Upper lobe of left lung (tissue), 4 donors: ENCODE measurements at regions not wholly inside any gene's neighbourhood (a gene's known extent, or its start where the extent isn't known, plus 50 kb on each side); places are given as distances from the start of the nearest gene placed in this dataset.

Source experiments
- EP300 ChIP-seq, 4 donors: sonication (generic); formaldehyde crosslinking; IDR thresholded peaks; one replicate each; pipeline ENCODE4 v1.5.1; 2017; ENCODE audit warnings: antibody characterized with exemption in 4 of 4, control low read depth in 2 of 4
- POLR2A ChIP-seq, 4 donors: fragments of 450-650 bp; IDR thresholded peaks; one replicate each; pipeline ENCODE4 v1.5.1; 2016 to 2017; ENCODE audit warnings: antibody characterized with exemption in 4 of 4, mild to moderate bottlenecking in 2 of 4
- POLR2AphosphoS5 ChIP-seq, 2 donors: sonication (generic); formaldehyde crosslinking; IDR thresholded peaks; one replicate each; pipeline ENCODE4 v1.5.1; 2017; ENCODE audit warnings: antibody characterized with exemption in 2 of 2
- TF ChIP-seq, protein P1 (sequence below), 6 experiments: fragments of 450-650 bp in 4 of 6; fragments of 200-600 bp in 2 of 6; sonication (generic) in 2 of 6; IDR thresholded peaks; one replicate each; pipeline ENCODE4 v1.5.1; 2016 to 2019; ENCODE audit warnings: antibody characterized with exemption in 6 of 6

DNA sequence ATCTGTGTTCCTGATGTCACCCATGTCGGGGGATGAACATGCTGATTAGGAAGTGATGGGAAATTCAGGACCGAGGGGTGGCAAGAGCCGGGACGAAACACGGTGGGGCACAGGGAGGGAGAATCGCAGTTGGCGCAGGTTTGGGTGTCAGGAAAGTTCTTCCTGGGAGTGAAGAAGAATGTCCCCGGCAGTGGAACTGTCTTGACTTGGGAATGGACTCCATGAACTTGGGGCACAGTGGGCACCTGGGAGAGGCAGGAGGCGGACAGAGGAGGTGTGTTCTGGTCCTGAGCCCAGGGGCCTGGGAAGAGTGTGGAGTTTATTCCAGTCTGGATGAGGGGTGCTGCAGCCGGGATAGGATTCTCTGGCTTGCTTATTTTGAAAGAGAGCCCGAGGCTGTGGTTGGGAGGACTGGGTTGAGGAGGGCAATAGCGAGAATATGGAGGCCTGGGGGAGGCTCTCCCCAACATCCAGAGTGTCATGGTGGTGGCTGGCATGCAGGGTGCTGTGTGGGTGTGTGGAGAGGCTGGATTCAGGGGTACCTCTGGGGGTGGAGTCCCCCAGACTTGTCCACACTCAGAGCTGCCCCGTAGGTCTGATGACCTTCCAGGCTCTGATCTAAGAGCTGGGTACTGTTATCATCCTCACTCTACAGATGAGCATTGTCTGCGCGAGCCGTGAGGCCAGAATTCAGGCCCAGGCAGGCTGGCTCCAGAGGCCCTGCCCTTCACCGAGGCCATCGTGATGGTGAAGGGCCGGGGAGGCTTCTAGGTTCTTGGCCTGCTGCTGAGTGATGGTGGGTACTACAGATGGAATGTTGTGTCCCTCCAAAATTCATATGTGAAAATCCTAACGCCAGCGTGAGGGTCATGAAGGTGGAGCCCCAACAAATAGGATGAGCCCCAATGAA is 274.5 kb upstream of the C1orf174 start:
- TF ChIP-seq, protein P1, sequence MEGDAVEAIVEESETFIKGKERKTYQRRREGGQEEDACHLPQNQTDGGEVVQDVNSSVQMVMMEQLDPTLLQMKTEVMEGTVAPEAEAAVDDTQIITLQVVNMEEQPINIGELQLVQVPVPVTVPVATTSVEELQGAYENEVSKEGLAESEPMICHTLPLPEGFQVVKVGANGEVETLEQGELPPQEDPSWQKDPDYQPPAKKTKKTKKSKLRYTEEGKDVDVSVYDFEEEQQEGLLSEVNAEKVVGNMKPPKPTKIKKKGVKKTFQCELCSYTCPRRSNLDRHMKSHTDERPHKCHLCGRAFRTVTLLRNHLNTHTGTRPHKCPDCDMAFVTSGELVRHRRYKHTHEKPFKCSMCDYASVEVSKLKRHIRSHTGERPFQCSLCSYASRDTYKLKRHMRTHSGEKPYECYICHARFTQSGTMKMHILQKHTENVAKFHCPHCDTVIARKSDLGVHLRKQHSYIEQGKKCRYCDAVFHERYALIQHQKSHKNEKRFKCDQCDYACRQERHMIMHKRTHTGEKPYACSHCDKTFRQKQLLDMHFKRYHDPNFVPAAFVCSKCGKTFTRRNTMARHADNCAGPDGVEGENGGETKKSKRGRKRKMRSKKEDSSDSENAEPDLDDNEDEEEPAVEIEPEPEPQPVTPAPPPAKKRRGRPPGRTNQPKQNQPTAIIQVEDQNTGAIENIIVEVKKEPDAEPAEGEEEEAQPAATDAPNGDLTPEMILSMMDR (IDR thresholded peaks at IDR 0.05) = no peak
- TF ChIP-seq POLR2AphosphoS5 (IDR thresholded peaks at IDR 0.05) (no peak), EP300 (IDR thresholded peaks at IDR 0.05) (no peak), POLR2A (IDR thresholded peaks at IDR 0.05) (no peak)
